ENCODE measurements at regions not wholly inside any gene's neighbourhood (a gene's known extent, or its start where the extent isn't known, plus 50 kb on each side); places are given as distances from the start of the nearest gene placed in this dataset.

DNA sequence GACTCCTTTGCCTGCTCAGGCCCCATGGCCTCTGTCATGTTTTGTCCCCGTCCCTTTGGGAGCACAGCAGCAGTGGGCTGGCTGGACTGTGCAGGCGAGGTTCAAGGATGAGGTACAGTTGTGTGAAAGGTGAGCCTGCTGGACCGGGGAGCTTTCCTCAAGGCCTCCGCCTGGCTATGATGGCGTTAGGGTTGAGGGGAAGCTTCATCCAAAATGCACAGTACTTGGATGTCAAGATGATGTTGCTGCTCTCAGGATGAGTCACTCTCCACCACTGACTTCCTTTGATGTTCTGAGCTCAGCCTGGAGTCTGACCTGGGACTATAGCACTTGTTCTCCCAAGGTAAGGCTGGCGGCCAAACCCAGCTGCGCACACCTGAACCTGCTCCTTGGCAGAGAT is 152.7 kb upstream of the SHH start:
- TF ChIP-seq, protein P1, sequence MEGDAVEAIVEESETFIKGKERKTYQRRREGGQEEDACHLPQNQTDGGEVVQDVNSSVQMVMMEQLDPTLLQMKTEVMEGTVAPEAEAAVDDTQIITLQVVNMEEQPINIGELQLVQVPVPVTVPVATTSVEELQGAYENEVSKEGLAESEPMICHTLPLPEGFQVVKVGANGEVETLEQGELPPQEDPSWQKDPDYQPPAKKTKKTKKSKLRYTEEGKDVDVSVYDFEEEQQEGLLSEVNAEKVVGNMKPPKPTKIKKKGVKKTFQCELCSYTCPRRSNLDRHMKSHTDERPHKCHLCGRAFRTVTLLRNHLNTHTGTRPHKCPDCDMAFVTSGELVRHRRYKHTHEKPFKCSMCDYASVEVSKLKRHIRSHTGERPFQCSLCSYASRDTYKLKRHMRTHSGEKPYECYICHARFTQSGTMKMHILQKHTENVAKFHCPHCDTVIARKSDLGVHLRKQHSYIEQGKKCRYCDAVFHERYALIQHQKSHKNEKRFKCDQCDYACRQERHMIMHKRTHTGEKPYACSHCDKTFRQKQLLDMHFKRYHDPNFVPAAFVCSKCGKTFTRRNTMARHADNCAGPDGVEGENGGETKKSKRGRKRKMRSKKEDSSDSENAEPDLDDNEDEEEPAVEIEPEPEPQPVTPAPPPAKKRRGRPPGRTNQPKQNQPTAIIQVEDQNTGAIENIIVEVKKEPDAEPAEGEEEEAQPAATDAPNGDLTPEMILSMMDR (IDR thresholded peaks at IDR 0.05; ENCODE audit: low read depth, low read length, missing input control), result no peak
- TF ChIP-seq RXRA (IDR thresholded peaks at IDR 0.05), result no peak
- no peak for TF ChIP-seq HNF4G (IDR thresholded peaks at IDR 0.05)
- TF ChIP-seq RAD21 (IDR thresholded peaks at IDR 0.05), result no peak
- no peak for TF ChIP-seq YY1 (IDR thresholded peaks at IDR 0.05)
